ENCODE measurements at regions not wholly inside any gene's neighbourhood (a gene's known extent, or its start where the extent isn't known, plus 50 kb on each side); places are given as distances from the start of the nearest gene placed in this dataset.

- no peak for TF ChIP-seq MNT (conservative IDR thresholded peaks at IDR 0.05)
- TF ChIP-seq HLTF (IDR thresholded peaks at IDR 0.05): no peak
- TF ChIP-seq POLR2G (IDR thresholded peaks at IDR 0.05; ENCODE audit: low read depth, low read length): no peak
- TF ChIP-seq SIN3B (IDR thresholded peaks at IDR 0.05; ENCODE audit: low read depth): no peak
- no peak for TF ChIP-seq MITF (IDR thresholded peaks at IDR 0.05)
- TF ChIP-seq ZFPM2 (CRISPR knock-in tag; IDR thresholded peaks at IDR 0.05): no peak
- no peak for TF ChIP-seq RB1 (IDR thresholded peaks at IDR 0.05; ENCODE audit: low read depth)
- TF ChIP-seq L3MBTL2 (IDR thresholded peaks at IDR 0.05): 0 out of 2 replicates have a peak, but pooled peaks have one; percentile 30
- no peak for TF ChIP-seq SIN3A (IDR thresholded peaks at IDR 0.05; ENCODE audit: borderline replicate concordance in 2 of 2, control insufficient read depth in 1 of 2, low read depth in 2 of 2, low read length in 2 of 2)
- TF ChIP-seq MAFG (tag; conservative IDR thresholded peaks at IDR 0.05): peak; percentile 71
- peak; percentile 12 for TF ChIP-seq DACH1 (IDR thresholded peaks at IDR 0.05; ENCODE audit: partially characterized antibody)
- no peak for TF ChIP-seq PRDM10 (IDR thresholded peaks at IDR 0.05; ENCODE audit: partially characterized antibody)
- no peak for TF ChIP-seq FOXA1 (IDR thresholded peaks at IDR 0.05; ENCODE audit: borderline replicate concordance)
- TF ChIP-seq CUX1 (CRISPR knock-in tag; IDR thresholded peaks at IDR 0.05): no peak
- TF ChIP-seq ZNF584 (CRISPR knock-in tag; IDR thresholded peaks at IDR 0.05; ENCODE audit: low read depth): 0 out of 2 replicates have a peak, but pooled peaks have one; percentile 47
Observed at GRCh38 chr2:62337403-62337802, 141.5 kb downstream of the B3GNT2 start (continued).
